GM12892 (cell line): ENCODE measurements at regions not wholly inside any gene's neighbourhood (a gene's known extent, or its start where the extent isn't known, plus 50 kb on each side); places are given as distances from the start of the nearest gene placed in this dataset.
"Not testable (repeated sequence)": the region's sequence is repeated elsewhere in the genome, so short reads cannot be mapped to it uniquely, and the experiment has no call there.

Experiments used
- DNase-seq: peaks from one replicate; pipeline ENCODE4 v3.0.0; 2011; ENCODE audit not compliant: insufficient read length
- FAIRE-seq: peaks from 2 replicates; lab custom pipeline; 2011; peaks lifted over from hg19 to GRCh38; lab: Jason Lieb, UNC
- POLR2A ChIP-seq: IDR thresholded peaks from 2 replicates; pipeline ENCODE4 v1.6.1; 2011; ENCODE audit warnings: low read depth, low read length, control low read depth
- POLR2AphosphoS5 ChIP-seq: IDR thresholded peaks from 2 replicates; pipeline ENCODE4 v1.6.1; 2011; ENCODE audit warnings: low read depth, low read length, control low read depth
- TAF1 ChIP-seq: IDR thresholded peaks from 2 replicates; pipeline ENCODE4 v1.6.1; 2011; ENCODE audit warnings: low read depth, mild to moderate bottlenecking, control low read depth, low read length, borderline replicate concordance

DNA sequence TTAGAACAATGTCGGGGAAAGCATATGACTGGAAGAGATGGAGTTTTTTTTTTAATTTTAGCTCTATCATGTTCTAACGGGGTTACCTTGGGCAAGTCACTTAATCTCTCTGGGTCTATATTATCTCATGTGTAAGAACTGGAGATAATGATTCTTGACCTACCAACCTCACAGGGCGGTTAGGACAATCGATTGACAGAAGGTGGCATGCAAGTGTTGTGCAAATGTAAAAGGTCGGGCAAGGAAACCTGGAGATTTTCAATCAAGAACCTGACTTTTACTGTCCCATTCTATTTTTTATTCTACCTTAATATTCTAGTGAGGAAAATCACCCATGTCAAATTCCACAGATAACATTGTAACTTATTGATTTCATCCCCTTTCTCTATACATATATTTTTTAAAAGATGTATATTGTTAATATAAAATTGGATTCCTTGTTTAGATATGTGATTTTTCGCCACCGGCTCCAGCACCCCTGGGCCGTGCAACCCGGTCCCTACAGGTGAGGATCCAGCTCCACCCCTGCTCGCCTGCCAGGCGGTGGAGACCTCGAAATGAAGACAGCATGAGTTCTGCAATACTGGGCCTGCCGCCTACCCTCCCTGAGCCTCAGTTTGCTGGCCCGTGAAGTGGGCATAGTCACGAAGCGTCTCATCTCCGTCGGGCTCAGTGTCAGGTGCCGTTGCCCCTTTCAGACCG, 497.6 kb upstream of the PHF14 start:
- DNase-seq: no peak
- TF ChIP-seq TAF1: no peak
- no peak for TF ChIP-seq POLR2A
- TF ChIP-seq POLR2AphosphoS5: no peak
- no peak for FAIRE-seq

DNA sequence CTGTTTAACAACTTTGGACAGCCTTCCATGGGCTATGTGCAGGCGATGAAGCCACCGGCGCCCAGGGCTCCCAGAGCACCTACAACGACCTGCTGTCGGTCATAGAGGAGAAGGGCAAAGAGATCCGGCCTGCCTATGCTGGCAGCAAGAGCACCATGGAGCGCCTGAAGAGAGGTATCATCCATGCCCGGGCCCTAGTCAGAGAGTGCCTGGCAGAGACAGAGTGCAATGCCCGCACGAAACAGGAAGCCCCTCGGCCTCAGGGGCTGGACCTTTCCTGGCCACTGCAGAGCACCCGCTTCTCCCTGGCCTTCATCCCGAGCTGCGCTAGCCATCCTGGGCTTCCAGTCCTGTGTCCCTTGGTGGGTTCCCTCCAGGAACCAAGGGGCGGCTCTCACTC, 497.0 kb upstream of the PHF14 start:
- DNase-seq (no peak), FAIRE-seq (no peak)
- TF ChIP-seq POLR2AphosphoS5 (no peak), POLR2A (no peak), TAF1 (no peak)

DNA sequence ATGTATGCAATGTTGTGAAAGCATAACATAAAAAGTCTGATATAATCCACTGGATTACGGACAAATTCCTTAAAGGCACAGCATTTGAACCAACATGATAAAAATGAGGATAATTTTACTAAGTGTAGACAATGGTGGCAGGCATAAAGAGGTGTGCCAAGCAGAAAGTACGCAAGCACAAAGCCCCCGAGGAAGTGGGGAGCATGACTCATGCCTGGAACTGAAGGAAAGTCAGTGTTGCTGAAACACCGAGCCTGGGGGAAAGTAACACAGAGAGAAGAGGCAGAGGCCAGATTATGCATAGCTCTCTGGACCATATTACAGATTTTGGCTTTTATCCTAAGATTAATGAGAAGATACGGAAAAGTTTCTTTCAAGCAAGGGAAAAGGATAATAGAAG, 490.0 kb upstream of the PHF14 start:
- TF ChIP-seq POLR2A (no peak), POLR2AphosphoS5 (no peak), TAF1 (no peak)
- DNase-seq: no peak
- no peak for FAIRE-seq

DNA sequence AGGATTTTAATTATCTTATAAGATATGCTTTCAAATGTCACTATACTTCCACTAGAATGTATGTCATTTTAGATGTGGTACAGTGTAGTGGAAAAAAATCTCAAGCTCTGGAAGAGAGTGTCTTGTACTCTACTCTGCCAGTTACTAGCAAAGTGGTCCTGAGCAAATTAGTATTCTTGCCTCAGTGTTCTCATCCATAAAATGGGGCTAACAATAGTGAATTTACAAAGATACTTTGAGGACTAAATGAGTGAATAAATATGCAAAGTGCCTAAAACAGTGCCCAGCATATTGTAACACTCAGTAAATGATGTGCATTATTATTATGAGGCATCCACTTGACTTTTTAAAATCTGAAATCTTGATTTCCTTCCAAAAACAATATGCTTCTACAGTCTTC, 488.9 kb upstream of the PHF14 start:
- FAIRE-seq: no peak
- TF ChIP-seq TAF1 (no peak), POLR2AphosphoS5 (no peak), POLR2A (no peak)
- no peak for DNase-seq

DNA sequence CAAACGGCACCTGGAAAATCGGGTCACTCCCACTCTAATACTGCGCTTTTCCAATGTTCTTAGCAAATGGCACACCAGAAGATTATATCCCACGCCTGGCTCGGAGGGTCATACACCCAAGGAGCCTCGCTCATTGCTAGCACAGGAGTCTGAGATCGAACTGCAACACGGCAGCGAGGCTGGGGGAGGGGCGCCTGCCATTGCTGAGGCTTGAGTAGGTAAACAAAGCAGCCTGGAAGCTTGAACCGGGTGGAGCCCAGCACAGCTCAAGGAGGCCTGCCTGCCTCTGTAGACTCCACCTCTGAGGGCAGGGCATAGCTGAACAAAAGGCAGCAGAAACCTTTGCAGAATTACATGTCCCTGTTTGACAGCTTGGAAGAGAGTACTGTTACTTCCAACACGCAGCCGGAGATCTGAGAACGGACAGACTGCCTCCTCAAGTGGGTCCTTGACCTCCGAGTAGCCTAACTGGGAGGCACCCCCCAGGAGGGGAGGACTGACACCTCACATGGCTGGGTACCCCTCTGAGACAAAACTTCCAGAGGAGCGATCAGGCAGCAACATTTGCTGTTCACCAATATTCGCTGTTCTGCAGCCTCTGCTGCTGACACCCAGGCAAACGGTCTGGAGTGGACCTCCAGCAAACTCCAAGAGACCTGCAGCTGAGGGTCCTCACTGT, 472.3 kb upstream of the PHF14 start:
- not testable (repeated sequence) for FAIRE-seq, DNase-seq

DNA sequence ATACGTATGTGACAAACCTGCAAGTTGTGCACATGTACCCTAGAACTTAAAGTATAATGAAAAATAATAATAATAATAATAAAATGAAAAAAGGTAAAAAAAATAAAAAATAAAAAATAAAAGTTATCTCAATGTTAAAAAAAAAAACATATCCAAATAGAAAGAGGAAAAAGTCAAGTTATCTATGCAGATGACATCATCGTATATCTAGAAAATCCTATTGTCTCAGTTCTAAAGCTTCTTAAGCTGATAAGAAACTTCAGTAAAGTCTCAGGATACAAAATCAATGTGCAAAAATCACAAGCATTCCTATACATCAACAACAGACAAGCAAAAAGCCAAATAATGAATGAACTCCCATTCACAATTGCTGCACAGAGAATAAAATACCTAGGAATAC, 466.6 kb upstream of the PHF14 start:
- DNase-seq (no peak), FAIRE-seq (no peak)
- no peak for TF ChIP-seq TAF1
- TF ChIP-seq POLR2A: no peak
- no peak for TF ChIP-seq POLR2AphosphoS5

DNA sequence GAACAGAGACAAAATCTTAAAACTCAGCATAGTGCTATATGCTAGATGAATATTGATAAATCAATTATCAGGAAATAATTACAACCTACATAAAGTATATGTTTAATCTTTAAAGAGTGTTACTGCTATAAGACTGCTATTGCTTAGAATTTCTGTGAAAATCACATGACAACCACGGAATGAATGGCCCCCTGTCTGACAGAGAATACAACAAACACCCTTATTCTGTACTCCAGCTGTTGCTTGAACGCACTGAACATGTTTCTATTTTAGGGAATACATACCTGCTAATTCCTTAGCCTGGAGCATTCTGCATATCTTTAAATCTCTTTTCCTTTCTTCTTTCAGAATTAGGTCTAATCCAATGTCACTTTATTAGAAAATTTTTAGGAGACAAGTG, 452.4 kb upstream of the PHF14 start:
- FAIRE-seq (no peak), DNase-seq (no peak)
- TF ChIP-seq POLR2AphosphoS5 (no peak), TAF1 (no peak), POLR2A (no peak)

DNA sequence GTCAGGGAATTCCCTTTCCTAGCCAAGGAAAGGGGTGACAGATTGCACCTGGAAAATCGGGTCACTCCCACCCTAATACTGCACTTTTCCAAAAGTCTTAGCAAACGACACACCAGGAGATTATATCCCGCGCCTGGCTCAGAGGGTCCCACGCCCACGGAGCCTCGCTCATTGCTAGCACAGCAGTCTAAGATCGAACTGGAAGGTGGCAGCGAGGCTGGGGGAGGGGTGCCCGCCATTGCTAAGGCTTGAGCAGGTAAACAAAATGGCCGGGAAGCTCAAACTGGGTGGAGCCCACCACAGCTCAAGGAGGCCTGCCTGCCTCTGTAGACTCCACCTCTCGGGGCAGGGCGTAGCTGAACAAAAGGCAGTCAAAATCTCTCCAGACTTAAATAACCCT, 440.2 kb upstream of the PHF14 start:
- not testable (repeated sequence) for DNase-seq, FAIRE-seq

DNA sequence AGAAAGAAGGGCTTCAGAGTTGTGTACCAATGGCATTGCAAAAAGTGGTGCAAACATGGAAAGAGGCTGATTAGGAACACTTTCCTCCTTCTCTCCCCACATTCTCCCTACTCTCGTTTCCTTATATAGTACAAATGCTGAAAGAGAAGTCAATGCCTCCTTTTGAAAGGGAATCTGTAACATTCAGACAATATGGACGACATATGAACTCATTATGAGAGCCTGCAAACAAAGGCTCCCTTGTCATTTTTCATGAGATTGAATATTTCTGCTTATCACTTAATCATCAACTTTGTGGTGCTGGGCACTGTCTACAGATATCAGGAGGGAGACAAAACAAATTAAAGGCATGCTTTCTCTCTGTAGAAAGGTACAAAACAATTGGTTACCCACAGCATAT, 437.1 kb upstream of the PHF14 start:
- DNase-seq: no peak
- FAIRE-seq: no peak
- no peak for TF ChIP-seq TAF1
- TF ChIP-seq POLR2AphosphoS5: no peak
- TF ChIP-seq POLR2A: no peak

DNA sequence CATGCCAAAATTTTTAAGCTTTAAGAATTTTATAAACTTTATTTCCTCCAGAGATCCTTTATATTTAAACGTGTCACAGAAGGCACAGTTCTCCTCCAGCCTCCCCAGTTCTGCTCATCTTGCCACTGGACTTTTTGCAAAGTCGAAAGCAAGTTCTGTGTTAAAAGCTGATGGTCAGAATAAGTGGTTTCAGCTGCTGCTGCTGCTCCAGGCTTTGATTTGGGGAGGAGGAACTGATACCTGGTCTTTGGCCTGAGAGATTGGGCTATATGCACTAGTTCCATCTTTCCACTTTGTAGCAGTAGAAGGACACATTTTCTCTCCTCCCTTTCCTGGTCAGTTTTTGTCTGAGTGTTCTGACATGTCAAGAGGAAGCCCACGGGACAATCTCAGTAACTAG, 435.9 kb upstream of the PHF14 start:
- DNase-seq: no peak
- FAIRE-seq: no peak
- TF ChIP-seq POLR2AphosphoS5 (no peak), POLR2A (no peak), TAF1 (no peak)

DNA sequence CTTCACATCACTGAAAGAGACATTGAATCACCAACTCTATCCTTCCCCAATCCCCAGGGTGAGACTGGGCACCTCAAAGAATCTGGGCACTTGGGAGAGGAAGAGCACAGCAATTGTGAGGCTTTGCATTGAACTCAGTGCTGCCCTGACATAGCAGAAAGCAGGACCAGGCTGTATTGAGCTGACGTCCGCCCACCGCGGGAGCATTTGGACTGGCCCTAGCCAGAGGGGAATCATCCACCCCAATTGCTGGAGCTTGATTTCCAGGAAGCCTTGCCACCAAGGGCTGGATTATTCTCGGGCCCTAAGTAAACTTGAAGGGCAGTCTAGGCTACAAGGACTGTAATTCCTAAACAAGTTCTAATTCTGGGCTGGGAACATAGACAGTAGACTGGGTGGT, 416.3 kb upstream of the PHF14 start:
- FAIRE-seq (no peak), DNase-seq (no peak)
- no peak for TF ChIP-seq TAF1
- no peak for TF ChIP-seq POLR2A
- TF ChIP-seq POLR2AphosphoS5: no peak

DNA sequence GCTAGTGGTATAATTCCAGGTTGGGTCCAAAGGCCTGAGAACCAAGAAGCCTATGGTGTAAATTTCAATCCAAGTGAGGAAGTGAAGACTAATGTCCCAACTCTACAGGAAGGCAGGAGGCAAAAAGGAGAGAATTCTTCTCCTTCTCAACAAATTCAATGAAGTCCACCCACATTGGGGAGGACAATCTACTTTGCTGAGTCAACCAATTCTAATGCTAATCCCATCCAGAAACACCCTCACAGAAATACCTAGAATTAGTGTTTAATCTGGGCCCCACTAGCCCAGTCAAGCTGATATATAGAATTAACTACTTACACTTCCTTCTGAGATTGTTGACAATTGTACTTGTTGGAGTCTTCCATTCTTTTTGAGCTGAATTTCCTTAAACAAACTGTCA, 413.2 kb upstream of the PHF14 start:
- DNase-seq: no peak
- no peak for FAIRE-seq
- TF ChIP-seq POLR2AphosphoS5 (no peak), TAF1 (no peak), POLR2A (no peak)
